AG10803 (cell line): ENCODE measurements at regions not wholly inside any gene's neighbourhood (a gene's known extent, or its start where the extent isn't known, plus 50 kb on each side); places are given as distances from the start of the nearest gene placed in this dataset.

Source experiments
- DNase-seq: peaks from one replicate; pipeline ENCODE4 v3.0.0; 2010; ENCODE audit warnings: low read depth
- H3K4me3 ChIP-seq: 2 replicates; pipeline ENCODE4 v1.5.1; 2011; ENCODE audit warnings: mild to moderate bottlenecking, low read length, control low read depth
- TF ChIP-seq, protein P1 (sequence below): conservative IDR thresholded peaks from 2 replicates; pipeline ENCODE4 v1.5.1; 2011; ENCODE audit warnings: mild to moderate bottlenecking, low read length, control low read depth, inconsistent platforms

DNA sequence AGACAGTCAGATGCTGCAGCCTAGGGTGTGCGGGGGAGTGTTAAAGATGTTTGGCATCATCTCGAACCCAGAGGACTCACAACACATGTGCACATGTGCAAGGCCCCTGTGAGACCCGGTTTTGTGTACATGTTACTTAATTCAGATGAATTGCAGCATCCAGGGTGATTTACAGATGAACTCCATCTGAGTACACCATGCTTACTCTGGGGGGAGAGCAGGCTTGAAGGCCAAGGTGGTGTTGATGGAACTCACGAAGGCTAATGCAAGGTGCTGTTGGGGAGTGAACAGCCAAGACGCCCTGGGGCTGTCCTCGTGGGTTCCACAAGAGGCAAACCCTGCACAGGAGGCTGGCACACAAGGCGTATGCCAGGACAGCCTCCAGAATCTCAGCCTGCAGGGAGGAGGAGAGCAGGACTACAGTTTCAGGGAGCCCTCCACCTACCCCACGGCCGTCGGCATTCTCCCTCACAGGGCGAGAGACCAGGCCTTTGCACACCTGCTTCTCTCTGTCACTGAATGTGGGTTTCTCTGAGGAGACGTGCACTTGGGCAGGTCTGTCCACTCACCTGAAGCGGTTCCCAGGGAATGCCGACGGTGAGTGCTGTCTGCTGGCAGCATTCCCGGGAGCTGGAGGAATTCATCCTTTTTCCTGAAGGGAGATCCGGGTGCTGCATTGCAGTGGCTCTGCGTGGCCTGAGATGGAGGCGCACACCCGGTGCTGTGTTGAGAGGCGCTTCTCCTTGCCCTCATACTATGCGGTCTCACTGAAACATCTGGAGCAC, 178.5 kb upstream of the RNF32 start:
- TF ChIP-seq, protein P1, sequence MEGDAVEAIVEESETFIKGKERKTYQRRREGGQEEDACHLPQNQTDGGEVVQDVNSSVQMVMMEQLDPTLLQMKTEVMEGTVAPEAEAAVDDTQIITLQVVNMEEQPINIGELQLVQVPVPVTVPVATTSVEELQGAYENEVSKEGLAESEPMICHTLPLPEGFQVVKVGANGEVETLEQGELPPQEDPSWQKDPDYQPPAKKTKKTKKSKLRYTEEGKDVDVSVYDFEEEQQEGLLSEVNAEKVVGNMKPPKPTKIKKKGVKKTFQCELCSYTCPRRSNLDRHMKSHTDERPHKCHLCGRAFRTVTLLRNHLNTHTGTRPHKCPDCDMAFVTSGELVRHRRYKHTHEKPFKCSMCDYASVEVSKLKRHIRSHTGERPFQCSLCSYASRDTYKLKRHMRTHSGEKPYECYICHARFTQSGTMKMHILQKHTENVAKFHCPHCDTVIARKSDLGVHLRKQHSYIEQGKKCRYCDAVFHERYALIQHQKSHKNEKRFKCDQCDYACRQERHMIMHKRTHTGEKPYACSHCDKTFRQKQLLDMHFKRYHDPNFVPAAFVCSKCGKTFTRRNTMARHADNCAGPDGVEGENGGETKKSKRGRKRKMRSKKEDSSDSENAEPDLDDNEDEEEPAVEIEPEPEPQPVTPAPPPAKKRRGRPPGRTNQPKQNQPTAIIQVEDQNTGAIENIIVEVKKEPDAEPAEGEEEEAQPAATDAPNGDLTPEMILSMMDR = no peak
- no peak overlapping the region for H3K4me3 ChIP-seq
- DNase-seq = no peak

DNA sequence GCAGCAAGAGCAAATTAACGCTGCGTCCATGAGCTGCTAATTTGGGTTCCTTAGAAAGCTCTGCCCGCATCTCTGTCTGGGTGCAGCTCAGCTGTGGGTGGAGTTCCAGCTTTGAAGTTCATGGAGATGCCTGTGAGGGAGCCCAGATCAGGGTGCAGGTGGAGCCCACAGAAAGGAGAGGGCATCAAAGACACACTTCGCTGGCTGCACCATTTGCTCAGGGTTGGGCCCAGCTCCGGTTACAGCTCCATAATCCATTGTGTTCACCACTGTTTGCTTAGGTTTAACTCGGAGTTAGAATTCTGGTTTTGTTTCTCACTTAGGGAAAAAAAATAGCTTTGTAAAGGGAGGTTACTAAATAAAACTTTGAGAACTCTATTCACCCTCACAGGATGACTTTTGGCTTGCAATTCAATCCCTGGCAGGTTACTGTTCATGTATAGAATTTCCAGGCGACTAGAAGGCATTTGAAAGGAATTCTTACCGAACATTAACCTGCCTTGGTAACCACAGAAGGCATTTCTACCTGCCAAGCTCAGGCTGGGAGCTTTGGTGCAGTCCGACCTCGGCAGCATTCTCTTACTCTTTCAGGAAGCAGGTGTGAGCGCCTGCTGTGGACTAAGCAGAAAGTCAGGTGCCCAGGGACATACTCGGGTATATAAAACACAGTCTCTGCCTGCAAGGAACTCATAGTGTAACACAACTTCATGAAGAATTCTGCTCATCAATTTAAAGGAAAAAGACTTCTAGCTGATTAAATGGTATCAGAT, 179.5 kb upstream of the RNF32 start:
- no peak for DNase-seq
- H3K4me3 ChIP-seq = no peak overlapping the region
- TF ChIP-seq, protein P1 = no peak

DNA sequence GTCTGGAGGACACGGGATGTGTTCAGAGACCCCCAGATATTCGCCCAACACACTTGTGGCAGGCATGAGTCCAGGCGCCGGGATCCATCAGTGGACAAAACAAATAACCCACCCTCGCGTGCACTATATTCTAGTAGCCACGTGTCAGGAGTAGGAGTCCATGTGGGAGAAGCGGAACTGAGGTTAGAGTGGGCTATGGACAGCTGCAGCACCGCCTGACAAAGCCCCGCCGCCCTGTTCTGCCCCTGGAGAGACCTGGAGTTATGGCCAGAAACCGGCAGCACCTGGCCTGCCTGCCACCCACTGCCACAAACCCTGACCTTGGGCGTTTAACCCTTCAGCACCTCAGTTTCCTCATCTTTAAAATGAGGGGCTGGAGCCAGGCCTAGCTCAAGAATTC, 181.0 kb upstream of the RNF32 start:
- no peak overlapping the region for H3K4me3 ChIP-seq
- TF ChIP-seq, protein P1 = no peak
- no peak for DNase-seq

DNA sequence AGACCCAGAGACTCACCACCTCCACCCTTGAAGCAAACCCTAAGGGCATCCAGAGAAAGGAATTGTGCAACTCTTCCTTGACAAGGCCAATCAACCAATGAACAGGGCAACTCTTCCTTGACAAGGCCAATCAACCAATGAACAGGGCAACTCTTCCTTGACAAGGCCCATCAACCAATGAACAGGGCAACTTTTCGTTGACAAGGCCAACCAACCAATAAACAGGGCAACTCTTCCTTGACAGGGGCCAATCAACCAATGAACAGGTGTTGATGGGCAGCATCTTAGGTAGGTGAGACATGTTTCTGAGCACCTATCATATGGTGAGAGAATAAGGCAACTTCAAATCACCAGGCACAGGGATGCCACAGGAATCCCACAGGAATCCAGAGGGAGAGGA, 181.5 kb upstream of the RNF32 start:
- TF ChIP-seq, protein P1 = no peak
- no peak for DNase-seq
- no peak overlapping the region for H3K4me3 ChIP-seq

DNA sequence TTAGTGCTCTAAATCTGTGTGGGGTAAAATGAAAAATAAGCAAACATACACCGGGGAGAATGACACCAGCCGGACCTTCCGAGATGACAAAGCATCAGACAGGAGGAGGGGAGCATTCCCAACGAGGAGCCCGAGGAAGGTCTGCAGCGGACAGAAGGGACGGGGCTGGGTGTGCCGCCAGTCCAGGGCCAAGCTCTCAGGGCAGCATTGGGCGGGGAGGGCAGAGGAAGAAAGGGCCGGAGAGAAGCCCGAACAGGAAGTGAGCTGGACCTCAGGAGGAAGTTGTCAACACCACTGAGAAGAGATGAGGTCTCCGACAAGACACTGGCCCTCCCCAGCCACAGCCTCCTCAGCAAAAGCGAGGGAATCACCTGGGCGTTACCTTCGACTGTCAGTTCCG, 182.6 kb upstream of the RNF32 start:
- H3K4me3 ChIP-seq = no peak overlapping the region
- TF ChIP-seq, protein P1 = no peak
- no peak for DNase-seq

DNA sequence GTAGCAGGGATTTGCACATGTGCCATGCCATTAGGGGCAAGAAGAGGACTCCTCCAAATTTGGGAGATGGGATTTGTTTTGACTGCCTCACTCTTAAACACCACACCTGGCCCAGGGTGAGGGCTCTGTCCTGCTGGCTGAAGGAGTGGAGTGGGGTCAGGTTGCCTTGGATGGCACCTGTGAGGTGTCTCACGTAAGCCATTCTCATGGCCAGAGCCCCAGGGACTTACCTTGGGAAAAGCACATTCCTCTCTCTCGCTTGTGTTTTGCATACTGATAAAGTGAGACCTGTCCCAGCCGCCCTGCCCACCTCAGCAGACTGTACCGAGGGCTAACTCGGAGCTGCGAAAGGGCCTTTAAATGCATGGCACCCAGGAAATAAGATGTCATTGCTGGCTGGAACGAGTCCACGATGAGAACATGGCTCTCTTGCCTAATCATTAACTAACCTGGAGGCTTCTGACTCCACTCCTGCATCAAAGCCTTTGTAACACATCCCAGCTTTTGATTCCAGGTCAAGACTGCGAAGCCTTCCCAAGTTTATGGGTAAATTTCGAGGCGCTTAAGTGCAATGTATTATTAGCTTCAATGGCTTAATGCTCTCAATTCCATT, 184.0 kb upstream of the RNF32 start:
- TF ChIP-seq, protein P1 = no peak
- DNase-seq = no peak

More for the DNA sequence above, 184.0 kb upstream of the RNF32 start:
- H3K4me3 ChIP-seq = no peak overlapping the region
